Testis (tissue), 2 donors: ENCODE measurements at regions not wholly inside any gene's neighbourhood (a gene's known extent, or its start where the extent isn't known, plus 50 kb on each side); places are given as distances from the start of the nearest gene placed in this dataset.

Experiments
- POLR2A ChIP-seq: fragments of 450-650 bp; IDR thresholded peaks from one replicate; pipeline ENCODE4 v1.6.1; 2017; ENCODE audit warnings: antibody characterized with exemption, mild to moderate bottlenecking, moderate library complexity
- TF ChIP-seq, protein P1 (sequence below), 3 experiments: fragments of 450-650 bp in 2 of 3; fragments of 200-600 bp in 1 of 3; sonication (generic) in 1 of 3; IDR thresholded peaks; one replicate each; pipeline ENCODE4 v1.5.1; 2016 to 2019; ENCODE audit warnings: antibody characterized with exemption in 3 of 3, mild to moderate bottlenecking in 2 of 3, moderate library complexity in 1 of 3

- TF ChIP-seq, protein P1, sequence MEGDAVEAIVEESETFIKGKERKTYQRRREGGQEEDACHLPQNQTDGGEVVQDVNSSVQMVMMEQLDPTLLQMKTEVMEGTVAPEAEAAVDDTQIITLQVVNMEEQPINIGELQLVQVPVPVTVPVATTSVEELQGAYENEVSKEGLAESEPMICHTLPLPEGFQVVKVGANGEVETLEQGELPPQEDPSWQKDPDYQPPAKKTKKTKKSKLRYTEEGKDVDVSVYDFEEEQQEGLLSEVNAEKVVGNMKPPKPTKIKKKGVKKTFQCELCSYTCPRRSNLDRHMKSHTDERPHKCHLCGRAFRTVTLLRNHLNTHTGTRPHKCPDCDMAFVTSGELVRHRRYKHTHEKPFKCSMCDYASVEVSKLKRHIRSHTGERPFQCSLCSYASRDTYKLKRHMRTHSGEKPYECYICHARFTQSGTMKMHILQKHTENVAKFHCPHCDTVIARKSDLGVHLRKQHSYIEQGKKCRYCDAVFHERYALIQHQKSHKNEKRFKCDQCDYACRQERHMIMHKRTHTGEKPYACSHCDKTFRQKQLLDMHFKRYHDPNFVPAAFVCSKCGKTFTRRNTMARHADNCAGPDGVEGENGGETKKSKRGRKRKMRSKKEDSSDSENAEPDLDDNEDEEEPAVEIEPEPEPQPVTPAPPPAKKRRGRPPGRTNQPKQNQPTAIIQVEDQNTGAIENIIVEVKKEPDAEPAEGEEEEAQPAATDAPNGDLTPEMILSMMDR (IDR thresholded peaks at IDR 0.05): no peak
- no peak for TF ChIP-seq POLR2A
Observed at GRCh38 chr15:84099181-84099580, 136.4 kb upstream of the GOLGA6L4 start.
